Stomach (tissue), 8 donors: ENCODE measurements at regions not wholly inside any gene's neighbourhood (a gene's known extent, or its start where the extent isn't known, plus 50 kb on each side); places are given as distances from the start of the nearest gene placed in this dataset.

ENCODE experiments used
- DNase-seq, 2 donors: peaks; one replicate each; pipeline versions ENCODE4 v3.0.0 to v3.0.0-alpha.2; 2013 to 2019
- H3K27ac ChIP-seq, 5 donors: fragments of 200-600 bp in 4 of 5; sonication (generic) in 4 of 5; one replicate each; pipeline ENCODE4 v1.5.1; 2013 to 2019; ENCODE audit warnings: mild to moderate bottlenecking in 1 of 5, moderate library complexity in 1 of 5
- H3K27me3 ChIP-seq, 3 donors: fragments of 200-600 bp; sonication (generic); one replicate each; pipeline ENCODE4 v1.5.1; 2017 to 2019; ENCODE audit warnings: mixed run types in 1 of 3
- H3K36me3 ChIP-seq, 4 donors: fragments of 200-600 bp; sonication (generic); 1 replicate in 3 of 4; 2 replicates in 1 of 4; pipeline ENCODE4 v1.5.1; 2016 to 2019
- H3K4me1 ChIP-seq, 4 donors: fragments of 200-600 bp; sonication (generic); one replicate each; pipeline ENCODE4 v1.5.1; 2016 to 2019
- H3K4me3 ChIP-seq, 4 donors: fragments of 200-600 bp; sonication (generic) in 3 of 4; one replicate each; pipeline ENCODE4 v1.5.1; 2016 to 2019; ENCODE audit warnings: mild to moderate bottlenecking in 1 of 4
- H3K9me3 ChIP-seq, 4 donors: fragments of 200-600 bp; sonication (generic); one replicate each; pipeline ENCODE4 v1.5.1; 2016 to 2019
- EP300 ChIP-seq: sonication (generic); formaldehyde crosslinking; IDR thresholded peaks from one replicate; pipeline ENCODE4 v1.6.1; 2017; ENCODE audit warnings: antibody characterized with exemption
- WGBS, 5 donors: extraction: QIAGEN DNeasy Blood & Tissue Kit in 3 of 5; methylation state at CpG; one replicate each; pipeline versions ENCODE4 v1.1.5 to v1.1.7; 2013 to 2018; 5-methylcytosine and 5-hydroxymethylcytosine counted together
- intact Hi-C: fragments of 100-400 bp; cut with DNase I; formaldehyde crosslinking; loops from one replicate; pipeline ENCODE4 v1.15.1; 2023; ENCODE audit warnings: low total_unique reads
- TF ChIP-seq, protein P1 (sequence below), 7 experiments: fragments of 450-650 bp in 4 of 7; fragments of 200-600 bp in 3 of 7; sonication (generic) in 3 of 7; IDR thresholded peaks; one replicate each; pipeline ENCODE4 v1.5.1; 2016 to 2019; ENCODE audit warnings: antibody characterized with exemption in 7 of 7, control low read depth in 2 of 7, mild to moderate bottlenecking in 1 of 7
- donor health status: healthy with polysubstance abuse.
- donor health status: Bipolar disorder and iron deficiency.
- donor health status: healthy.

DNA sequence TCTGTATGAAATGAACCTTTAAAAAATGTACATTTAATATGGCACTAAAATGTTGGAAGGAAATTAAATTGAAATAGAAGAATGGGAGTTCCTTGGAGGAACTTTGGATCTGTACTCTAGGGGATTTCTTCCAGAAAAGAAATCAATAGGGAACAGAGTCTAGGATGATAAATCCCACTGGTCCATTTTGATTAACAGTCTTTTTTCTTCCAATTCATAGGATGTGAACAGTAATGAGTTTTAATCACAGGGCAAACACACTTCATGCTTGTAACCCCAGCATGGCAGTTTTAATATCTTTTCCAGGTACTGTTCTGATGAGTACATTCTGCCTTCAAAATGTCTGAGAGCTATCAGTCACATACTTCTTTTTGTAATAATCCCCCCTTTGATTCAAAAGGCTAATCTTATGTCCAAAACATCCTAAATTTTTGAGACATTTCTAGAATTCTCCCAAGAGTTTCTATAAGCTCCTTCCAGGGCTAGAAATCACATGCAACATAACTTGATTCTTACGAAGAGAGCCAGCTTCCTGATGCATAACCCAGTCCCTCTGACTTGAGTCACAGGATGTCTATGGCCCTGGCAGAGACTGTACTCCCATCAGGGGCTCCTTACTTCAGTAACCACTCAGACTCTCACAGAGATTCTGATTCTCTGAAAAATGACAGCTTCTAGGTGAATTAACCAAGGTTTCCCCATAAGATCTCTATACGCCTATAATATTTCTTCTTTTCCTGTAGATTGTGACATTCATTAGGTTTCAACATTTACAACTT is 112.9 kb downstream of the SLC36A4 start:
- intact Hi-C loops: no loop called here
- Histone ChIP-seq H3K36me3 (no peaks in the 10 kb centered on the region), H3K27ac (no peak overlapping the region), H3K9me3 (no peaks in the 10 kb centered on the region), H3K27me3 (no peaks in the 10 kb centered on the region), H3K4me1 (no peaks in the 10 kb centered on the region), H3K4me3 (no peak overlapping the region)
- no peak for DNase-seq
- 70 to 95% (median 81%) methylated on average over 2 of the region's 2 CpGs for WGBS, 5 donors
- TF ChIP-seq, protein P1, sequence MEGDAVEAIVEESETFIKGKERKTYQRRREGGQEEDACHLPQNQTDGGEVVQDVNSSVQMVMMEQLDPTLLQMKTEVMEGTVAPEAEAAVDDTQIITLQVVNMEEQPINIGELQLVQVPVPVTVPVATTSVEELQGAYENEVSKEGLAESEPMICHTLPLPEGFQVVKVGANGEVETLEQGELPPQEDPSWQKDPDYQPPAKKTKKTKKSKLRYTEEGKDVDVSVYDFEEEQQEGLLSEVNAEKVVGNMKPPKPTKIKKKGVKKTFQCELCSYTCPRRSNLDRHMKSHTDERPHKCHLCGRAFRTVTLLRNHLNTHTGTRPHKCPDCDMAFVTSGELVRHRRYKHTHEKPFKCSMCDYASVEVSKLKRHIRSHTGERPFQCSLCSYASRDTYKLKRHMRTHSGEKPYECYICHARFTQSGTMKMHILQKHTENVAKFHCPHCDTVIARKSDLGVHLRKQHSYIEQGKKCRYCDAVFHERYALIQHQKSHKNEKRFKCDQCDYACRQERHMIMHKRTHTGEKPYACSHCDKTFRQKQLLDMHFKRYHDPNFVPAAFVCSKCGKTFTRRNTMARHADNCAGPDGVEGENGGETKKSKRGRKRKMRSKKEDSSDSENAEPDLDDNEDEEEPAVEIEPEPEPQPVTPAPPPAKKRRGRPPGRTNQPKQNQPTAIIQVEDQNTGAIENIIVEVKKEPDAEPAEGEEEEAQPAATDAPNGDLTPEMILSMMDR (IDR thresholded peaks at IDR 0.05): no peak
- no peak for TF ChIP-seq EP300

DNA sequence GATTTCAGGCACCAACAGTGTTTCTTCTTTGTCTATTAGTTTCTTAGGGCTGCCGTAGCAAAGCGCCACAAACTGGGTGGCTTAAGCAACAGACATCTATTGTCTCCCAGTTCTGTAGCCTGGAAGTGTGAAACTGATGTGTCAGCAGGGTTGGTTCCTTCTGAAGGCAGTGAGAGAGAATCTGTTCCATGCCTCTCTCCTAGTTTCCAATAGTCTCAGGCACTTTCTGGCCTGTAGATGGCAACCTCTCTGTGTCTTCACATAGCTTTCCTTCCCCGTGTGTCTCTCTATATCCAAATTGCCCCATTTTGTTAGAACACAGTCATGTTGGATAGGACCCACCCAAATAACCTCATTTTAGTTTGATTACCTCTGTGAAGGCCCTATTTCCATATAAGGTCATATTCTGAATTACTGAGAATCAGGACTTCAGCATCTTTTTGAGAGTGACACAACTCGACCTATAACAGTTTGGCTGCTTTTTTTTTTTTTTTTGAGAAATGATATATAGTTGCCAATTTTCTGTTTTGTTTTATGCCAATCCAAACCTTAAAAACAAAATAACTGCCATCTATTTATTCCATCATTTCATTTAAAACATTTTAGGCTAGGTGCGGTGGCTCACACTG is 108.2 kb downstream of the SLC36A4 start:
- Histone ChIP-seq H3K27me3 (no peaks in the 10 kb centered on the region), H3K36me3 (no peaks in the 10 kb centered on the region), H3K4me1 (no peaks in the 10 kb centered on the region), H3K9me3 (no peaks in the 10 kb centered on the region), H3K27ac (no peak overlapping the region), H3K4me3 (no peak overlapping the region)
- TF ChIP-seq, protein P1 (IDR thresholded peaks at IDR 0.05): peak in 2 of 7 experiments; percentile 9 to 40
- no peak for TF ChIP-seq EP300
- intact Hi-C loops: no loop called here
- DNase-seq: peak in 1 of 2 donors; percentile 55
- 55 to 73% (median 61%) methylated on average over 5 of the region's 5 CpGs for WGBS, 5 donors
